ENCODE measurements at regions not wholly inside any gene's neighbourhood (a gene's known extent, or its start where the extent isn't known, plus 50 kb on each side); places are given as distances from the start of the nearest gene placed in this dataset.

- no peak for DNase-seq (ENCODE audit: extremely low read depth, low read depth)
Observed at GRCh38 chr13:34816908-34817665, 125.0 kb upstream of the NBEA start.

- no peak for DNase-seq (ENCODE audit: extremely low read depth, low read depth)
Observed at GRCh38 chr13:34822650-34823049, 119.4 kb upstream of the NBEA start.

- DNase-seq (ENCODE audit: extremely low read depth, low read depth): no peak
Observed at GRCh38 chr13:34826432-34826831, 115.6 kb upstream of the NBEA start.

- peak; percentile 4 for DNase-seq (ENCODE audit: extremely low read depth, low read depth)
Observed at GRCh38 chr13:34833562-34834182, 108.4 kb upstream of the NBEA start.

GRCh38 chr13:34842466-34842865 is 99.6 kb upstream of the NBEA start:
- DNase-seq (ENCODE audit: extremely low read depth, low read depth): no peak

GRCh38 chr13:34847766-34848165 is 94.3 kb upstream of the NBEA start:
- no peak for DNase-seq (ENCODE audit: extremely low read depth, low read depth)

- DNase-seq (ENCODE audit: extremely low read depth, low read depth): no peak
Observed at GRCh38 chr13:34849406-34849805, 92.7 kb upstream of the NBEA start.

GRCh38 chr13:34853161-34853560 is 88.9 kb upstream of the NBEA start:
- no peak for DNase-seq (ENCODE audit: extremely low read depth, low read depth)

- no peak for DNase-seq (ENCODE audit: extremely low read depth, low read depth)
Observed at GRCh38 chr13:34857558-34858325, 84.3 kb upstream of the NBEA start.

GRCh38 chr13:34862311-34862710 is 79.8 kb upstream of the NBEA start:
- DNase-seq (ENCODE audit: extremely low read depth, low read depth): no peak

GRCh38 chr13:34862716-34863115 is 79.4 kb upstream of the NBEA start:
- DNase-seq (ENCODE audit: extremely low read depth, low read depth): no peak

- DNase-seq (ENCODE audit: extremely low read depth, low read depth): peak; percentile 64
Observed at GRCh38 chr13:34863360-34864135, 78.5 kb upstream of the NBEA start.

- DNase-seq (ENCODE audit: extremely low read depth, low read depth): no peak
Observed at GRCh38 chr13:34864671-34865070, 77.4 kb upstream of the NBEA start.

GRCh38 chr13:34867590-34867989 is 74.5 kb upstream of the NBEA start:
- peak; percentile 35 for DNase-seq (ENCODE audit: extremely low read depth, low read depth)

- DNase-seq (ENCODE audit: extremely low read depth, low read depth): no peak
Observed at GRCh38 chr13:34868733-34869132, 73.3 kb upstream of the NBEA start.

- no peak for DNase-seq (ENCODE audit: extremely low read depth, low read depth)
Observed at GRCh38 chr13:34869696-34870095, 72.4 kb upstream of the NBEA start.

- no peak for DNase-seq (ENCODE audit: extremely low read depth, low read depth)
Observed at GRCh38 chr13:34878329-34878728, 63.7 kb upstream of the NBEA start.

- no peak for DNase-seq (ENCODE audit: extremely low read depth, low read depth)
Observed at GRCh38 chr13:34879851-34880250, 62.2 kb upstream of the NBEA start.

GRCh38 chr13:34881494-34881893 is 60.6 kb upstream of the NBEA start:
- DNase-seq (ENCODE audit: extremely low read depth, low read depth): no peak

GRCh38 chr13:34883396-34883795 is 58.7 kb upstream of the NBEA start:
- DNase-seq (ENCODE audit: extremely low read depth, low read depth): no peak

- DNase-seq (ENCODE audit: extremely low read depth, low read depth): no peak
Observed at GRCh38 chr13:34884366-34884765, 57.7 kb upstream of the NBEA start.

All from NCI-H460 (cell line).